HEK293 (cell line): ENCODE measurements at regions not wholly inside any gene's neighbourhood (a gene's known extent, or its start where the extent isn't known, plus 50 kb on each side); places are given as distances from the start of the nearest gene placed in this dataset.

Experiments used
- CTCF ChIA-PET: fragments of 350-600 bp; formaldehyde crosslinking; extraction: SDS; loops from one replicate; lab custom pipeline; 2021; ENCODE audit warnings: antibody characterized with exemption; lab: Yijun Ruan, JAX
- POLR2A ChIA-PET: fragments of 300-600 bp; formaldehyde crosslinking; extraction: SDS; loops from one replicate; lab custom pipeline; 2020; ENCODE audit warnings: antibody characterized with exemption, inconsistent platforms; lab: Yijun Ruan, JAX
- H3K27ac ChIP-seq: fragments of 200-500 bp; sonication (Bioruptor generic); 2 replicates; pipeline ENCODE4 v1.5.1; 2014; ENCODE audit warnings: low read depth, low read length, control low read depth, inconsistent platforms; ENCODE audit errors: extremely low read depth
- H3K36me3 ChIP-seq, 2 experiments: fragments of 200-500 bp in 1 of 2; sonication (Bioruptor generic) in 1 of 2; 1 replicate in 1 of 2; 2 replicates in 1 of 2; pipeline ENCODE4 v1.5.1; 2014 to 2017; ENCODE audit warnings: inconsistent platforms in 2 of 2, low read length in 2 of 2; ENCODE audit not compliant: control insufficient read depth in 2 of 2, insufficient read depth in 1 of 2
- H3K4me1 ChIP-seq: fragments of 200-500 bp; sonication (Bioruptor generic); 2 replicates; pipeline ENCODE4 v1.5.1; 2014; ENCODE audit warnings: mild to moderate bottlenecking, low read length, inconsistent platforms; ENCODE audit not compliant: control insufficient read depth, insufficient read depth
- H3K4me3 ChIP-seq: 2 replicates; pipeline ENCODE4 v1.5.1; 2011; ENCODE audit warnings: low read depth, mild to moderate bottlenecking, control low read depth, low read length, moderate library complexity
- H3K9me3 ChIP-seq: fragments of 200-500 bp; sonication (Bioruptor generic); 2 replicates; pipeline ENCODE4 v1.5.1; 2014; ENCODE audit warnings: low read depth, low read length, inconsistent platforms; ENCODE audit not compliant: control insufficient read depth, insufficient read depth
- BCL11B ChIP-seq: fragments of 450-650 bp; formaldehyde crosslinking; IDR thresholded peaks from 2 replicates; pipeline ENCODE4 v1.5.1; 2016; ENCODE audit warnings: low read depth, missing biosample characterization, missing genetic modification characterization
- FEZF1 ChIP-seq: fragments of 450-650 bp; formaldehyde crosslinking; IDR thresholded peaks from 2 replicates; pipeline ENCODE4 v1.5.1; 2016; ENCODE audit warnings: missing biosample characterization, missing genetic modification characterization
- GFI1B ChIP-seq: fragments of 450-650 bp; formaldehyde crosslinking; IDR thresholded peaks from 2 replicates; pipeline ENCODE4 v1.5.1; 2016; ENCODE audit warnings: missing biosample characterization, missing genetic modification characterization
- GLIS2 ChIP-seq: fragments of 450-650 bp; formaldehyde crosslinking; IDR thresholded peaks from 2 replicates; pipeline ENCODE4 v1.5.1; 2016; ENCODE audit warnings: missing biosample characterization, missing genetic modification characterization
- KLF1 ChIP-seq: fragments of 450-650 bp; formaldehyde crosslinking; IDR thresholded peaks from 2 replicates; pipeline ENCODE4 v1.5.1; 2016; ENCODE audit warnings: missing biosample characterization, missing genetic modification characterization
- KLF9 ChIP-seq: fragments of 450-650 bp; formaldehyde crosslinking; IDR thresholded peaks from 2 replicates; pipeline ENCODE4 v1.5.1; 2016; ENCODE audit warnings: missing biosample characterization, missing genetic modification characterization, low read depth
- MYNN ChIP-seq: fragments of 450-650 bp; formaldehyde crosslinking; IDR thresholded peaks from 2 replicates; pipeline ENCODE4 v1.5.1; 2016; ENCODE audit warnings: missing biosample characterization, missing genetic modification characterization, borderline replicate concordance
- MZF1 ChIP-seq: fragments of 450-650 bp; formaldehyde crosslinking; IDR thresholded peaks from 2 replicates; pipeline ENCODE4 v1.5.1; 2017; ENCODE audit warnings: missing biosample characterization, missing genetic modification characterization, borderline replicate concordance
- RBAK ChIP-seq: fragments of 450-650 bp; formaldehyde crosslinking; IDR thresholded peaks from 2 replicates; pipeline ENCODE4 v1.5.1; 2016; ENCODE audit warnings: missing biosample characterization, missing genetic modification characterization
- SALL2 ChIP-seq: fragments of 450-650 bp; formaldehyde crosslinking; IDR thresholded peaks from 2 replicates; pipeline ENCODE4 v1.5.0; 2017; ENCODE audit warnings: missing biosample characterization, mild to moderate bottlenecking, missing genetic modification characterization, borderline replicate concordance
- SETDB1 ChIP-seq: IDR thresholded peaks from one replicate; pipeline ENCODE4 v1.6.1; 2017; ENCODE audit warnings: mild to moderate bottlenecking, low read length, moderate library complexity, mixed read lengths; ENCODE audit not compliant: insufficient read length
- ZBTB1 ChIP-seq: fragments of 450-650 bp; formaldehyde crosslinking; IDR thresholded peaks from 2 replicates; pipeline ENCODE4 v1.5.1; 2016; ENCODE audit warnings: missing biosample characterization, missing genetic modification characterization
- ZBTB7A ChIP-seq: fragments of 450-650 bp; formaldehyde crosslinking; IDR thresholded peaks from 2 replicates; pipeline ENCODE4 v1.5.1; 2016; ENCODE audit warnings: low read depth, missing biosample characterization, missing genetic modification characterization
- ZNF10 ChIP-seq: fragments of 450-650 bp; formaldehyde crosslinking; IDR thresholded peaks from 2 replicates; pipeline ENCODE4 v1.5.1; 2017; ENCODE audit warnings: missing biosample characterization, missing genetic modification characterization
- ZNF140 ChIP-seq: fragments of 450-650 bp; formaldehyde crosslinking; IDR thresholded peaks from 2 replicates; pipeline ENCODE4 v1.5.1; 2016; ENCODE audit warnings: missing biosample characterization, missing genetic modification characterization
- ZNF16 ChIP-seq: fragments of 450-650 bp; formaldehyde crosslinking; IDR thresholded peaks from 2 replicates; pipeline ENCODE4 v1.5.1; 2016; ENCODE audit warnings: low read depth, missing biosample characterization, missing genetic modification characterization
- ZNF174 ChIP-seq: fragments of 450-650 bp; formaldehyde crosslinking; IDR thresholded peaks from 2 replicates; pipeline ENCODE4 v1.5.0; 2017; ENCODE audit warnings: missing biosample characterization, mild to moderate bottlenecking, missing genetic modification characterization
- ZNF175 ChIP-seq: fragments of 450-650 bp; formaldehyde crosslinking; IDR thresholded peaks from 2 replicates; pipeline ENCODE4 v1.5.1; 2016; ENCODE audit warnings: missing biosample characterization, missing genetic modification characterization
- ZNF214 ChIP-seq: fragments of 450-650 bp; formaldehyde crosslinking; IDR thresholded peaks from 2 replicates; pipeline ENCODE4 v1.5.1; 2017; ENCODE audit warnings: missing biosample characterization, mild to moderate bottlenecking, missing genetic modification characterization, borderline replicate concordance
- ZNF248 ChIP-seq: fragments of 450-650 bp; formaldehyde crosslinking; IDR thresholded peaks from 2 replicates; pipeline ENCODE4 v1.5.1; 2017; ENCODE audit warnings: missing biosample characterization, missing genetic modification characterization
- ZNF266 ChIP-seq: fragments of 450-650 bp; formaldehyde crosslinking; IDR thresholded peaks from 2 replicates; pipeline ENCODE4 v1.5.1; 2016; ENCODE audit warnings: missing biosample characterization, missing genetic modification characterization, low read depth
- ZNF350 ChIP-seq: fragments of 450-650 bp; formaldehyde crosslinking; IDR thresholded peaks from 2 replicates; pipeline ENCODE4 v1.5.0; 2017; ENCODE audit warnings: missing biosample characterization, mild to moderate bottlenecking, missing genetic modification characterization
- ZNF529 ChIP-seq: fragments of 450-650 bp; formaldehyde crosslinking; IDR thresholded peaks from 2 replicates; pipeline ENCODE4 v1.5.1; 2017; ENCODE audit warnings: missing genetic modification characterization, missing biosample characterization; ENCODE audit not compliant: insufficient replicate concordance
- ZNF555 ChIP-seq: fragments of 450-650 bp; formaldehyde crosslinking; conservative IDR thresholded peaks from 2 replicates; pipeline ENCODE4 v1.5.1; 2017; ENCODE audit warnings: missing biosample characterization, mild to moderate bottlenecking, missing genetic modification characterization, inconsistent platforms
- ZNF626 ChIP-seq: fragments of 450-650 bp; sonication (Bioruptor Pico); formaldehyde crosslinking; IDR thresholded peaks from 2 replicates; pipeline ENCODE4 v1.5.1; 2018; ENCODE audit warnings: missing biosample characterization, missing genetic modification characterization, inconsistent platforms
- ZNF701 ChIP-seq: fragments of 450-650 bp; formaldehyde crosslinking; IDR thresholded peaks from 2 replicates; pipeline ENCODE4 v1.5.1; 2016; ENCODE audit warnings: missing biosample characterization, missing genetic modification characterization
- ZNF785 ChIP-seq: fragments of 450-650 bp; formaldehyde crosslinking; IDR thresholded peaks from 2 replicates; pipeline ENCODE4 v1.5.1; 2016; ENCODE audit warnings: missing biosample characterization, missing genetic modification characterization
- ZNF792 ChIP-seq: fragments of 450-650 bp; formaldehyde crosslinking; IDR thresholded peaks from 2 replicates; pipeline ENCODE4 v1.5.1; 2016; ENCODE audit warnings: missing biosample characterization, missing genetic modification characterization
- TF ChIP-seq, protein P1 (sequence below): fragments of 450-650 bp; formaldehyde crosslinking; IDR thresholded peaks from 2 replicates; pipeline ENCODE4 v1.5.1; 2016; ENCODE audit warnings: missing biosample characterization, missing genetic modification characterization
- TF ChIP-seq, protein P2 (sequence below): fragments of 450-650 bp; formaldehyde crosslinking; IDR thresholded peaks from 2 replicates; pipeline ENCODE4 v1.5.1; 2017; ENCODE audit warnings: missing biosample characterization, missing genetic modification characterization
- TF ChIP-seq, protein P3 (sequence below): IDR thresholded peaks from 2 replicates; pipeline ENCODE4 v1.6.1; 2011; ENCODE audit warnings: mild to moderate bottlenecking, low read depth, low read length, borderline replicate concordance

DNA sequence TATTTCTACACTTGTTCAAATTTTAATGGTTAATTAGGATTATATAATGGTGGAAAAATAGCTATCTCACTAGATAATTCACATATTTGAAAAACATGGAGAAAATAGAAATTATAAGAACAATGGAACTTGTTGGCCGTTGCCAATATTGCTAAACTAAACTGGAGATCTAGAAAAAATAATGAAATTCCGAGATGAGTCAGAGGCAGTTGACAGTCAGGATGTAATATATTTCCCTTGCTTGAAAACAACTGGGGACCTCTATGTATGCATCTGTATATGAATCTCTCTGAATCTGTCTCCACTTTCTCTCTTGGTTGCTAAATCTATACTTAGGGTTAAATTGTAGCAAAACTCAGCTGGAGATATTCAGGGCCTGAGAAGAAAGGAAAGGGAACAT lies 1108.2 kb upstream of the GJE1 start:
- Histone ChIP-seq H3K4me3 (no peak overlapping the region), H3K27ac (no peak overlapping the region), H3K9me3 (no peaks in the 10 kb centered on the region)
- TF ChIP-seq ZNF626 = no peak
- TF ChIP-seq, protein P1, sequence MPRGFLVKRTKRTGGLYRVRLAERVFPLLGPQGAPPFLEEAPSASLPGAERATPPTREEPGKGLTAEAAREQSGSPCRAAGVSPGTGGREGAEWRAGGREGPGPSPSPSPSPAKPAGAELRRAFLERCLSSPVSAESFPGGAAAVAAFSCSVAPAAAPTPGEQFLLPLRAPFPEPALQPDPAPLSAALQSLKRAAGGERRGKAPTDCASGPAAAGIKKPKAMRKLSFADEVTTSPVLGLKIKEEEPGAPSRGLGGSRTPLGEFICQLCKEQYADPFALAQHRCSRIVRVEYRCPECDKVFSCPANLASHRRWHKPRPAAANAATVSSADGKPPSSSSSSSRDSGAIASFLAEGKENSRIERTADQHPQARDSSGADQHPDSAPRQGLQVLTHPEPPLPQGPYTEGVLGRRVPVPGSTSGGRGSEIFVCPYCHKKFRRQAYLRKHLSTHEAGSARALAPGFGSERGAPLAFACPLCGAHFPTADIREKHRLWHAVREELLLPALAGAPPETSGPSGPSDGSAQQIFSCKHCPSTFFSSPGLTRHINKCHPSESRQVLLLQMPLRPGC (tag by site-specific recombination) = no peak
- no peak for TF ChIP-seq MYNN
- TF ChIP-seq KLF9 (tag by site-specific recombination) = no peak
- no peak for TF ChIP-seq KLF1 (tag by site-specific recombination)
- no peak for TF ChIP-seq ZNF140
- TF ChIP-seq BCL11B (tag by site-specific recombination) = no peak
- TF ChIP-seq, protein P2, sequence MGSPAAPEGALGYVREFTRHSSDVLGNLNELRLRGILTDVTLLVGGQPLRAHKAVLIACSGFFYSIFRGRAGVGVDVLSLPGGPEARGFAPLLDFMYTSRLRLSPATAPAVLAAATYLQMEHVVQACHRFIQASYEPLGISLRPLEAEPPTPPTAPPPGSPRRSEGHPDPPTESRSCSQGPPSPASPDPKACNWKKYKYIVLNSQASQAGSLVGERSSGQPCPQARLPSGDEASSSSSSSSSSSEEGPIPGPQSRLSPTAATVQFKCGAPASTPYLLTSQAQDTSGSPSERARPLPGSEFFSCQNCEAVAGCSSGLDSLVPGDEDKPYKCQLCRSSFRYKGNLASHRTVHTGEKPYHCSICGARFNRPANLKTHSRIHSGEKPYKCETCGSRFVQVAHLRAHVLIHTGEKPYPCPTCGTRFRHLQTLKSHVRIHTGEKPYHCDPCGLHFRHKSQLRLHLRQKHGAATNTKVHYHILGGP = no peak
- no peak for TF ChIP-seq ZNF16 (tag by site-specific recombination)
- no peak for TF ChIP-seq ZBTB7A (tag by site-specific recombination)
- no peak for TF ChIP-seq ZNF350 (tag by site-specific recombination)
- TF ChIP-seq, protein P3, sequence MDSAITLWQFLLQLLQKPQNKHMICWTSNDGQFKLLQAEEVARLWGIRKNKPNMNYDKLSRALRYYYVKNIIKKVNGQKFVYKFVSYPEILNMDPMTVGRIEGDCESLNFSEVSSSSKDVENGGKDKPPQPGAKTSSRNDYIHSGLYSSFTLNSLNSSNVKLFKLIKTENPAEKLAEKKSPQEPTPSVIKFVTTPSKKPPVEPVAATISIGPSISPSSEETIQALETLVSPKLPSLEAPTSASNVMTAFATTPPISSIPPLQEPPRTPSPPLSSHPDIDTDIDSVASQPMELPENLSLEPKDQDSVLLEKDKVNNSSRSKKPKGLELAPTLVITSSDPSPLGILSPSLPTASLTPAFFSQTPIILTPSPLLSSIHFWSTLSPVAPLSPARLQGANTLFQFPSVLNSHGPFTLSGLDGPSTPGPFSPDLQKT = no peak
- no peak for TF ChIP-seq ZNF785 (tag by site-specific recombination)
- no peak for TF ChIP-seq RBAK (tag by site-specific recombination)
- TF ChIP-seq, all 188 proteins: peak for 0
- ChIA-PET CTCF (no interaction called here), POLR2A (no interaction called here)
- no peaks in the 10 kb centered on the region for H3K4me1 ChIP-seq
- no peaks in the 10 kb centered on the region for H3K36me3 ChIP-seq

DNA sequence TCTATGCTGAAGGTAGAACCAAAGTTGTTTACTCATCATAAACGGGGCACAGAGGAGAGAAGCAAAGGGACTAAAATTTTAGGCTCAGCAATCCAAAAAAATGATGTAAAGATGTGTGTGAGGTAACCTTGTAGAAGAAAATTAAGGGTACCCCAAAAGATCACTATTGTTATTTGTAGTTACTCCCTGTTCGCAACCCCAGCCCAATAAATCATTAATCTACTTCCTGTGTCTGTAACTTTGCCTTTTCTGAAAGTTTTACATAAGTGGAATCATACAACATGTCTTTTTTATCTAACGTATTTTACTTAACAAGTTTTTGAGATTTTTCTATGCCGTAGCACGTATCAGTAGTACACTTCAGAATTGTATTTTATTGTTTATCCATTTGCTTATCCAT lies 1114.8 kb upstream of the GJE1 start:
- Histone ChIP-seq H3K27ac (no peak overlapping the region), H3K4me3 (no peak overlapping the region), H3K36me3 (no peaks in the 10 kb centered on the region), H3K4me1 (no peaks in the 10 kb centered on the region), H3K9me3 (no peaks in the 10 kb centered on the region)
- TF ChIP-seq ZNF175 (tag by site-specific recombination) = no peak
- TF ChIP-seq FEZF1 (tag by site-specific recombination) = no peak
- no peak for TF ChIP-seq ZNF266 (tag by site-specific recombination)
- TF ChIP-seq ZNF174 (tag by site-specific recombination) = no peak
- TF ChIP-seq ZNF555 (tag by site-specific recombination) = no peak
- no peak for TF ChIP-seq ZBTB1
- no peak for TF ChIP-seq ZNF529 (tag by site-specific recombination)
- no peak for TF ChIP-seq ZNF792 (tag by site-specific recombination)
- no peak for TF ChIP-seq ZNF214
- TF ChIP-seq SETDB1 = no peak
- TF ChIP-seq GLIS2 = no peak
- TF ChIP-seq ZNF626 = no peak
- no peak for TF ChIP-seq SALL2 (tag by site-specific recombination)
- no peak for TF ChIP-seq ZNF248 (tag by site-specific recombination)
- no peak for TF ChIP-seq GFI1B (tag by site-specific recombination)
- no peak for TF ChIP-seq ZNF701 (tag by site-specific recombination)
- TF ChIP-seq MZF1 (tag by site-specific recombination) = no peak
- TF ChIP-seq ZNF10 (tag by site-specific recombination) = no peak
- CTCF ChIA-PET = no interaction called here
- POLR2A ChIA-PET = no interaction called here
